NCI-H526 treated with DMSO at 0.1 percent for 48 hours (cell line): ENCODE measurements at regions not wholly inside any gene's neighbourhood (a gene's known extent, or its start where the extent isn't known, plus 50 kb on each side); places are given as distances from the start of the nearest gene placed in this dataset.
"Not testable (repeated sequence)": the region's sequence is repeated elsewhere in the genome, so short reads cannot be mapped to it uniquely, and the experiment has no call there.

Experiments used
- DNase-seq: peaks from one replicate; lab custom pipeline; 2025; lab: John Stamatoyannopoulos, UW

DNA sequence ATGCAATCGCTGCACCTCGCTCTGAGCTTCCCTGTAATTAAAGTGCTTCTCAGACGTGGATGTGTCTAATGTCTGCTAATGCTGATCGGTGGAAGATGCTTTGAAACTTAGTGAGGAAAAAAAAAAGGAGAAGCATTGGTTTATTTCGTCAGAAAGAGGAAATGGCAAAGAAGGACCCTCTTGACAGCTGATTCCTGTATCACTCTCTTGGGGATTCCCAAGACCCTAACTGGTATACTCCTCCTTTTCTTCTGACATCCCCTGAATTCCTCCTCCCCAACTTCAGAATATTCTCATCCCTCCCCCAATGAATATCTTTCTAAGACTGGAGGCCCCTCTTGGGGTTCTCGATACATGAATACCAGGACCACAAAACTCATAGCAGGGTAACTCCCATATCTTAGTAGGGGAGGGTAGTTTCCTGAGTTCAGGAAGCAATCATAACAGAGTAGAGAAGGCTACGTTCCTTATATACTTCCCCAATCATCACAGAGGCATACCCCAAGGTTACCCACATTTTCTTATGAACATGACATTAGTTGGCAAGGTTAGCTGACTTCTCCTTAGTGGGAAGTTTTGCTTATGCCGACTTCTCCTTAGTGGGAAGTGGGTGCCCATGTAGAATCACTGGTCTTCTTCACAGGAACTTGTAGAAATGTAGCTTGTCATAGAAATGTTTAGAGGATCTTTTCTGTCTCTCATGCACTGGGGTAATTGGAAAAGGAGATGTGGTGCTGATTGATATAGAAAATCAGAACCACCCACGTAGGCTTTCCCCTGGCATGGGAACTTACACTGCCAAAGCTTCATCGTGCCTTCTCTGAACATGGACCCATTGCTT lies 63.8 kb upstream of the ATXN1 start:
- DNase-seq = no peak

DNA sequence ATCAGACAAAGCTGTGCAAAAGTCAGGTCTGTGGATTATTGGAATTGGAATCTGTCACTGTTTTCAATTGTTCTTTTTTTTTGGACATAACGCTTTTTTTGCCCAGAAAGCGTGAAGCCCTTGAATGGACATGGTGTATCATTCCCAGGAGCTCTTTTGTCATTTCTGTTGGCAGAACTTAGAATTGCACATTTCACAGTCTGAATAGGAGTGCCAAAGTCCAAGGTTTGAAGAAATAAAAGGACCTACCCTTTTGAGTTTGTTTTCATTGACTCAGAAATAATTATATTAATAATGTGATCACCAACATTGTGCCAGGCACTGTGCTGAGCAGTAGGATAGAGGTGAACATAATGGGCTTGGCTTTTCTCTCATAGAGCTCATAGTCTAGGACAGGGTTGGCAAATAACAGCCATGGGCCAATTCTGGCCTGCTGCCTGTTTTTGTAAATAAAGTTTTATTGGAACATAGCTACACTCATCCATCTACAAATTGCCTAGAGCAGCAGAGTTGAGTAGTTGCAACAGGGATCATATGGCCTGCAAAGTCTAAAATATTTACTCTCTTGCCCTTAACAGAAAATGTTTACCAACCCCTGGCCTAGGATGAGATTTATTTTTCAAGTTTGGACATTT lies 62.6 kb upstream of the ATXN1 start:
- DNase-seq = no peak

DNA sequence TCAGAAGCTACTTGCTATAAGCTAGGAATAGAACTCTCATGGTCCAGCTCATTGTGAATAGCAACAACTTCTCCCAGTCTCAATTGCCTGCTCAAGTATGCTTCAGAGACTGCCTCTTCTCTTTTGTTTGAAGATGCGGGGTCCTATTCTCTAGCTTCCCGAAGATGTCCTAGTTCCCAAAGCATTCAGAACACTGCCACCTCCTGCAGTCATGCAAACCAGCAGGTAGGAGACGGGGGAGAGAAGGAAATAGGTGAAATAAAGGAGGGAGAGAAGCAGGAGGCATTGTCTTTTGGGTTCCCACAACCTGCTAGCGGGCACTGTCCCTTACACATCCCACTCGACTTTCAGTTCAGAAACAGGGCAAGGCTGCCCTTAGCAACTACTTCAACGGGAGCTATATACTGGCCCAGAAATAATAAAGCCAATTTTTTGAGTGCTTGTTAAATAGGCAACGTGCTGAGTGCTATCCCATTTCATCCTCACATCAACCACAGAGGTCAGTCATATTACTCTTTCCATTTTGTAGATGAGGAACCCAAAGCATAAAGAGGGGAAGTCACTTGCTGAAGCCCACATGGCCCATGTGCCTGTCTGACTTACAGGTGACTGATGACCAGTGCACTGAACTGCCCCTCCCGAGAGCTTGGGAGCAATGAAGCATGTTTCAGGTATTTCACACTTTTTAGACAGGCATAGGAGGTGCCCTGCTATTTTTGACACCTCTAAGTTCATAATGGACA lies 61.9 kb upstream of the ATXN1 start:
- no peak for DNase-seq

DNA sequence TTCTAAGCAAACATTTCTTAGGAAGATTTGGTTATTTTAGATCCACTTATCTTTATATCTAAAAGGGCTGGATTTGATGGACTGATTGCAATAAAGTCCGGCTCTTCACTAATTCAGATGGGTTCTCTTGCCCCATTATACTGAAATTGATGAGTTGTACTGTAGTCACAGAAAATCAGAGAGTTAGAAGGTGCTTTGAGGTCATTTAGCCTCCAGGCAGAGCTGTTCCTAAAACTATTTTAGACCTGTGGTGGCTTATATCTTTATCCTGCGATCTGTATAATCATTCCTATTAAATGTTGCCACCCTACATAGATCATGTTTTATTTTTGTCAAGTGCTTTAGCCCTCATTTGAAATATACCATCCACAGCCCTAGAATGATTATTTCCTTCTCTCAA lies 61.3 kb upstream of the ATXN1 start:
- DNase-seq = no peak

DNA sequence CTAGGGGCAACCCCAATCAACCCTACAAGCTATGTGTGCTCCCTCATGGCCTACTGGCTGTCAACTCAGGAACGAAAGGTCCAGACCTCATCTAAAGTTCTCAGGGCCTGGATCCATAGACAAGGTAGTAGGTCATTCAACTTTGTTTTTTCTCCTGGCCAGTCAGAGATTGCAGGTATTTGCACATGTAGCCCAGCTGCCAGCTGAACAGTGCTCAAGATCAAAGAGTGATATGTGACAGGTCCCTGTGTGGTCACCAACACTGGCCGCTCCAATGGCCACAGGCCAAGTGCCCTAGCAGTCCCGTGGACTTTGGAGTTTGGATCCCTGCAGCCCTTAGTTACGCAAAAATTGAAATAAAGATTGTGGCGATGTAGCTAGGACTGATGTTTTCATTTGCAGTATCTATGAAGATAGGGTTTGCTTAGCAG lies 60.6 kb upstream of the ATXN1 start:
- DNase-seq = no peak

DNA sequence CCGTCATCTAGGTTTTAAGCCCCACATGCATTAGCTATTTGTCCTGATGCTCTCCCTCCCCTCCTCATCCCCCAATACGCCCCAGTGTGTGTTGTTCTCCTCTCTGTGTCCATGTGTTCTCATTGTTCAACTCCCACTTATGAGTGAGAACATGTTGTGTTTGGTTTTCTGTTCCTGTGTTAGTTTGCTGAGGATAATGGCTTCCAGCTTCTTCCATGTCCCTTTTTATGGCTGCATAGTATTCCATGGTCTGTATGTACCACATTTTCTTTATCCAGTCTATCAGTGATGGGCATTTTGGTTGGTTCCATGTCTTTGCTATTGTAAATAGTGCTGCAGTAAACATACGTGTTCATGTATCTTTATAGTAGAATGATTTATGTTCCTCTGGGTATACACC lies 59.0 kb upstream of the ATXN1 start:
- DNase-seq = not testable (repeated sequence)

DNA sequence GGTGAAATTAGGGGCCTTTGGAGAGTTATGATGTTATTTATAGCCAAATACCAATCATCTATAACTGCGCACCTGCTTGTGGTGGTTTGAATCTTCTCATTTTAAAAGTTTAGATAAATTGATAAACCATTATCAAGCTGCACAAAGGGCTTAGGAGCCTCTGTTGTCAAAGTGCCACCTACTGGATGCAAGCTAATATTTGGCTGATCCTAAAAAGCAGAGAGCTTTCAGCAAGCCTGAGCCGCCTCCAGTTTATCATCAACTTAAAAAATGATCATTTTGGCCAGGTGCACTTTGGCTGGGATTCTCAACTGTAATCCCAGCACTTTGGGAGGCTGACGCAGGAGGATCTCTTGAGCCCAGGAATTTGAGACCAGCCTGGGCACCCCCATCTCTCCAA lies 58.5 kb upstream of the ATXN1 start:
- DNase-seq = no peak

DNA sequence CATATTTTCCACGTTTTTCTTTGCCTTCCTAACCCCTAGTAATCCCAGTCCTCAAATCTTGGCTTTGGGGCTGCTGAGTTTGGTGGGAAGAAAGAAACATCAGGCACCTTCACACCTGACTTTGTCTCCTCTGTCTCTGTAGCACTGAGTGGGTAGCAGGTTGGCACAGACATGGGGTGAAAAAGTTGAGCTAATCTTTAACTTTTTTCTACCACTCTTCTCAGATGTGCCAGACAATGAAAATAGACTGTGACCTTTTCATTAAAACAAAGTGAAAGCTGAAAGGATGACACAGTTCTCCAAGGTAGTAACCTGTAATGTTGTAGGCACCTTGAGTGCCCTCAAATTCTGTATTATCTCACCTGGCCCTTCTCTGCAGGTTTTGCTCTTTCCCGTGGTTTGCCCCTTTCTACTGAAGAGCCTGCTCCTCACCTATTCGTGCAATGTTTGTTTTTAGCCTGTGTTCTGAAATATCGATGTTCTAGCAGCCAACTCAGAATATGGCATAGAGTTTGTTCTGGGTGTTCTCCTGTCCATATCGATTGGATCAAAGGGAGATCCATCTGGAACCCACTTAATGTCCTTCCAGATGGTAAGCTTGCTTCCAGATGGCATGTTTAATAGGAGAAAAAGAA lies 57.8 kb upstream of the ATXN1 start:
- no peak for DNase-seq

DNA sequence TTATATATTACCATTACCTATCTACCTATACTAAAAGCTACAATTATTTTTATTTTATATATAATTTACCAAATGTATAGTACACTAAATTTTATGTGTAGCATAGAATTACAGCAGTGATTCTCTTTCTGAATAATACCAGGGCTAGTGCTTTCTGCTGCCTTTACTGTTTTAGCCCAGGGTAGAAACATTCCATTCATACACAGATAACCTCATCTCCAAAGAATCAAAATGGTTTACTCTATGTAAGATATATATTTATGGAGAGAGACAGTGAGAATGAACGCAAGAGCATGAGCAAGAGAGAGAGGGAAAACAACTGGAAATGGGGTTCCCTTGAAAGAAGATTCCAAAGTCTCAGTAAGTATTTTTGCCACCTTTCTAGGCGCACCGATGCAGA lies 56.3 kb upstream of the ATXN1 start:
- no peak for DNase-seq

DNA sequence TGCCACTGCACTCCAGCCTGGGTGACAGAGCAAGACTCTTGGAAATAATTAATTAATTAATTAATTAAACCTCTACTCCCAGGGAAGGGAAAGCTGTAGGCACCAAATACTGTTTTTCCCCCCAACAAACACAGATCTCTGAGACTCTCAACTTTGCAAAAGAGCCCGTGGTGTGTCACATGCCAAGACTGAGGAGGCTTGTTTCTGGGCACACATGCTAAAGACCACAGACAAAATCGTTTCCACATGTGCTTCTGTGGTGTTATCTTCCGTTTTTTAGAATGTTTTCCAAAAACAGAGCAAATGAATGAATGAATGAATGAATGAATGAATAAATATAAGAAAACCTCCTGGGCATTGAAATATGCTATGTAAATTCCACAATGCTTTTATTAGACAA lies 55.6 kb upstream of the ATXN1 start:
- DNase-seq = no peak

DNA sequence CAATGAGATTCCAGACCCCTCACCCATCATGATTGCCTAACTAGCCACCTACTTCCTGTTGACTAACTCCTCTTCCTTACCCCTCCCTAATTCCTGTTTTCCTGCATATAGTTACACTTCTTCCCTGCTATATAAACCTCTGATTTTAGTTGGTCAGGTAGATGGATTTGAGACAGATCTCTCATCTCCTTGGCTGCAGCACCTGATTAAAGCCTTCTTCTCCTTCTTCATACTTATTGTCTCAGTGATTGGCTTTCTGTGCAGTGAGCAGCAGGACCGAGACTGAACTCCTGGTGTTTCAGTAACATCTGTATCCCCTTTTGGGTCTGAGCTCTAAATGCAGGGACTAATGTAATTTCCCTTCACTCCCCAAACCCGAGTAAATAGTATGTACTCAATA lies 51.7 kb upstream of the ATXN1 start:
- no peak for DNase-seq

DNA sequence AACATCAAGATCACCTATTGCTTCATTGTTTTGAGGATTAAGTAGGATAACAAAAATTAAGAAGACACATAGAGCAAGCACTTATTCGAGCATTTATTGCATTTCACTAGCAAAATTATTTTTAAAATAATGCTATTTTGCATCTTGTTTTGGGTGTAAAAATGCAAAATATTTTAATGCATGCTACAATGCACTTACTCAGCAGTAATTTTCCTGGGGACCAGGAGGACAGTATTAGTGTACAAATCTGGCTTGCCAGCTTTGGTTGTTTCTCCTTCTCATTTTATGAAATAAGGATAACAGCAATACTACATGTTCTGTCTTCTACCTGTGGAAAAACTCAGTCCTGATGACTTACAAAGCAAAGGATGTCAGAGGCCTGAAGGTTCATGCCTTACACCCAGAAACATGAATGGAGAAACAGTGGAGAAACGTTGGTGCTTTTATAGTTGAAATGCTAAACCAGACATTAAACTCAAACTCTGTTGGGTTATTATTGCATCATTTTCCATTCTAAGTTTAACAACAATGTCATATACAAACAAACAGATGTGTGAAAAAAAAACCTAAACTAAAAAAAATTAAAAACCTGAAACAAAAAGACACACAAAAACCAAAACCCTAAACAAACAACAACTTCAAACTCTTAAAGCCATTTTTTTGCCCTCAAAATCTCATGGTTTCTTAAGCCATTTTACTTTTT lies 50.2 kb upstream of the ATXN1 start:
- no peak for DNase-seq
